ENCODE measurements at regions not wholly inside any gene's neighbourhood (a gene's known extent, or its start where the extent isn't known, plus 50 kb on each side); places are given as distances from the start of the nearest gene placed in this dataset.
"Not testable (repeated sequence)": the region's sequence is repeated elsewhere in the genome, so short reads cannot be mapped to it uniquely, and the experiment has no call there.

- no peak for DNase-seq
Observed at GRCh38 chr10:4181621-4182049, 396.6 kb upstream of the KLF6 start.

- no peak for DNase-seq
Observed at GRCh38 chr10:4181081-4181480, 396.1 kb upstream of the KLF6 start.

- DNase-seq = no peak
Observed at GRCh38 chr10:4177791-4178190, 392.8 kb upstream of the KLF6 start.

GRCh38 chr10:4176500-4177281 is 391.7 kb upstream of the KLF6 start:
- no peak for DNase-seq

- DNase-seq = no peak
Observed at GRCh38 chr10:4174197-4174596, 389.2 kb upstream of the KLF6 start.

- DNase-seq = no peak
Observed at GRCh38 chr10:4170633-4171314, 385.8 kb upstream of the KLF6 start.

GRCh38 chr10:4170181-4170580 is 385.2 kb upstream of the KLF6 start:
- no peak for DNase-seq

- no peak for DNase-seq
Observed at GRCh38 chr10:4169448-4169847, 384.4 kb upstream of the KLF6 start.

GRCh38 chr10:4167216-4167615 is 382.2 kb upstream of the KLF6 start:
- no peak for DNase-seq

GRCh38 chr10:4162571-4163286 is 377.7 kb upstream of the KLF6 start:
- no peak for DNase-seq

GRCh38 chr10:4159173-4159572 is 374.2 kb upstream of the KLF6 start:
- DNase-seq = no peak

- DNase-seq = peak; percentile 52
Observed at GRCh38 chr10:4154191-4154715, 369.2 kb upstream of the KLF6 start.

- no peak for DNase-seq
Observed at GRCh38 chr10:4151466-4151865, 366.5 kb upstream of the KLF6 start.

- DNase-seq = no peak
Observed at GRCh38 chr10:4150676-4151075, 365.7 kb upstream of the KLF6 start.

GRCh38 chr10:4149460-4149859 is 364.5 kb upstream of the KLF6 start:
- DNase-seq = not testable (repeated sequence)

- no peak for DNase-seq
Observed at GRCh38 chr10:4147245-4147644, 362.2 kb upstream of the KLF6 start.

GRCh38 chr10:4144817-4145216 is 359.8 kb upstream of the KLF6 start:
- no peak for DNase-seq

- DNase-seq = no peak
Observed at GRCh38 chr10:4141471-4141870, 356.5 kb upstream of the KLF6 start.

- DNase-seq = no peak
Observed at GRCh38 chr10:4138146-4138721, 353.2 kb upstream of the KLF6 start.

GRCh38 chr10:4137299-4137698 is 352.3 kb upstream of the KLF6 start:
- DNase-seq = no peak

- no peak for DNase-seq
Observed at GRCh38 chr10:4136121-4136520, 351.1 kb upstream of the KLF6 start.

GRCh38 chr10:4132216-4132556 is 347.2 kb upstream of the KLF6 start:
- no peak for DNase-seq

Measured in CD4-positive, alpha-beta T cell treated with Interleukin-4 for 4 hours (primary cell).